H9 (cell line): ENCODE measurements at regions not wholly inside any gene's neighbourhood (a gene's known extent, or its start where the extent isn't known, plus 50 kb on each side); places are given as distances from the start of the nearest gene placed in this dataset.

Experiments used
- DNase-seq: peaks from one replicate; pipeline ENCODE4 v3.0.0-alpha.2; 2017
- H2AFZ ChIP-seq: one replicate; pipeline ENCODE4 v1.6.1; 2013; ENCODE audit warnings: mild to moderate bottlenecking, low read length, control low read depth, moderate library complexity
- H2AK5ac ChIP-seq: 2 replicates; pipeline ENCODE4 v1.6.1; 2013; ENCODE audit warnings: low read length, control low read depth, mixed read lengths; ENCODE audit not compliant: insufficient read length
- H2BK120ac ChIP-seq: one replicate; pipeline ENCODE4 v1.6.1; 2013; ENCODE audit warnings: low read depth, mild to moderate bottlenecking, low read length, control low read depth, inconsistent platforms; ENCODE audit not compliant: poor library complexity, severe bottlenecking
- H2BK12ac ChIP-seq: 2 replicates; pipeline ENCODE4 v1.6.1; 2013; ENCODE audit warnings: low read length, control low read depth, mixed read lengths, low read depth; ENCODE audit not compliant: insufficient read length
- H2BK15ac ChIP-seq: 2 replicates; pipeline ENCODE4 v1.6.1; 2013; ENCODE audit warnings: low read depth, low read length, control low read depth
- H2BK20ac ChIP-seq: one replicate; pipeline ENCODE4 v1.6.1; 2013; ENCODE audit warnings: low read depth, mild to moderate bottlenecking, low read length, control low read depth, inconsistent platforms; ENCODE audit not compliant: poor library complexity, severe bottlenecking
- H2BK5ac ChIP-seq: 2 replicates; pipeline ENCODE4 v1.6.1; 2013; ENCODE audit warnings: low read length, control low read depth, mixed read lengths; ENCODE audit not compliant: insufficient read length
- H3K14ac ChIP-seq: 2 replicates; pipeline ENCODE4 v1.6.1; 2013; ENCODE audit warnings: low read length, control low read depth; ENCODE audit not compliant: insufficient read depth
- H3K18ac ChIP-seq: 2 replicates; pipeline ENCODE4 v1.6.1; 2013; ENCODE audit warnings: low read depth, mild to moderate bottlenecking, mixed read lengths, low read length, control low read depth; ENCODE audit not compliant: insufficient read length
- H3K23ac ChIP-seq: 2 replicates; pipeline ENCODE4 v1.6.1; 2013; ENCODE audit warnings: low read length, control low read depth, mixed read lengths, low read depth; ENCODE audit not compliant: insufficient read length
- H3K23me2 ChIP-seq: 2 replicates; pipeline ENCODE4 v1.6.1; 2013; ENCODE audit warnings: low read depth, mild to moderate bottlenecking, mixed read lengths, low read length, control low read depth; ENCODE audit not compliant: insufficient read length, poor library complexity, severe bottlenecking
- H3K27ac ChIP-seq: 2 replicates; pipeline ENCODE4 v1.5.1; 2013; ENCODE audit warnings: low read length, control low read depth, mixed read lengths, low read depth; ENCODE audit not compliant: insufficient read length
- H3K27me3 ChIP-seq: 2 replicates; pipeline ENCODE4 v1.6.1; 2013; ENCODE audit warnings: low read length, control low read depth, inconsistent platforms; ENCODE audit not compliant: insufficient read depth
- H3K4ac ChIP-seq: 2 replicates; pipeline ENCODE4 v1.6.1; 2013; ENCODE audit warnings: low read depth, mild to moderate bottlenecking, control low read depth, inconsistent platforms, low read length, moderate library complexity
- H3K4me1 ChIP-seq: 2 replicates; pipeline ENCODE4 v1.6.1; 2013; ENCODE audit warnings: low read length, control low read depth, inconsistent platforms; ENCODE audit not compliant: insufficient read depth
- H3K4me2 ChIP-seq: 2 replicates; pipeline ENCODE4 v1.6.1; 2013; ENCODE audit warnings: low read length, control low read depth, mixed read lengths; ENCODE audit not compliant: insufficient read length, insufficient read depth
- H3K56ac ChIP-seq: 2 replicates; pipeline ENCODE4 v1.6.1; 2013; ENCODE audit warnings: low read depth, mild to moderate bottlenecking, mixed read lengths, low read length, control low read depth; ENCODE audit not compliant: insufficient read length
- H3K79me1 ChIP-seq: 2 replicates; pipeline ENCODE4 v1.6.1; 2013; ENCODE audit warnings: low read depth, mild to moderate bottlenecking, moderate library complexity, low read length, control low read depth, inconsistent platforms; ENCODE audit not compliant: insufficient read depth, poor library complexity, severe bottlenecking
- H3K79me2 ChIP-seq: 2 replicates; pipeline ENCODE4 v1.6.1; 2013; ENCODE audit warnings: low read length, control low read depth, inconsistent platforms; ENCODE audit not compliant: insufficient read depth
- H3K9ac ChIP-seq: 2 replicates; pipeline ENCODE4 v1.6.1; 2013; ENCODE audit warnings: low read length, control low read depth, mixed read lengths; ENCODE audit not compliant: insufficient read length; ENCODE audit errors: extremely low read depth
- H3K9me3 ChIP-seq: one replicate; pipeline ENCODE4 v1.6.1; 2013; ENCODE audit warnings: low read depth, low read length, inconsistent platforms; ENCODE audit not compliant: control insufficient read depth
- H3T11ph ChIP-seq: one replicate; pipeline ENCODE4 v1.6.1; 2013; ENCODE audit warnings: mild to moderate bottlenecking, low read length, control low read depth, inconsistent platforms
- H4K20me1 ChIP-seq: one replicate; pipeline ENCODE4 v1.6.1; 2013; ENCODE audit not compliant: control insufficient read depth, insufficient read length, insufficient read depth
- H4K5ac ChIP-seq: 2 replicates; pipeline ENCODE4 v1.6.1; 2013; ENCODE audit warnings: low read depth, mild to moderate bottlenecking, mixed read lengths, low read length, control low read depth; ENCODE audit not compliant: insufficient read length
- H4K8ac ChIP-seq: replicated peaks from 2 replicates; pipeline ENCODE4 v1.6.1; 2013; ENCODE audit warnings: low read length, control low read depth, mixed read lengths, low read depth; ENCODE audit not compliant: insufficient read length
- H4K91ac ChIP-seq: 2 replicates; pipeline ENCODE4 v1.6.1; 2013; ENCODE audit warnings: low read depth, mild to moderate bottlenecking, moderate library complexity, mixed read lengths, low read length, control low read depth; ENCODE audit not compliant: insufficient read length
- H3K27ac Mint-ChIP-seq, 3 experiments: 2 replicates in 2 of 3; 3 replicates in 1 of 3; pipeline ENCODE4 v1.8.0; 2020 to 2021; ENCODE audit warnings: mixed read lengths in 3 of 3, mild to moderate bottlenecking in 1 of 3, moderate library complexity in 1 of 3
- H3K27me3 Mint-ChIP-seq: 2 replicates; pipeline ENCODE4 v1.8.0; 2021; ENCODE audit warnings: low read depth, mild to moderate bottlenecking, moderate library complexity, mixed read lengths
- H3K36me3 Mint-ChIP-seq, 3 experiments: 2 replicates in 2 of 3; 3 replicates in 1 of 3; pipeline ENCODE4 v1.8.0; 2020 to 2021; ENCODE audit warnings: low read depth in 3 of 3, mixed read lengths in 3 of 3; ENCODE audit not compliant: insufficient read depth in 1 of 3
- H3K4me1 Mint-ChIP-seq, 2 experiments: 2 replicates each; pipeline ENCODE4 v1.8.0; 2020; ENCODE audit warnings: mixed read lengths in 2 of 2
- H3K4me3 Mint-ChIP-seq, 2 experiments: 2 replicates in 1 of 2; 3 replicates in 1 of 2; pipeline ENCODE4 v1.8.0; 2020 to 2021; ENCODE audit warnings: mild to moderate bottlenecking in 2 of 2, mixed read lengths in 2 of 2, moderate library complexity in 1 of 2
- H3K9me3 Mint-ChIP-seq, 2 experiments: 2 replicates in 1 of 2; 3 replicates in 1 of 2; pipeline ENCODE4 v1.8.0; 2020; ENCODE audit warnings: mild to moderate bottlenecking in 2 of 2, mixed read lengths in 2 of 2, moderate library complexity in 1 of 2
- CTCF ChIP-seq: fragments of 200-600 bp; sonication (generic); conservative IDR thresholded peaks from 3 replicates; pipeline ENCODE4 v1.8.0; 2021; ENCODE audit warnings: antibody characterized with exemption, mild to moderate bottlenecking
- WGBS: extraction: QIAGEN DNeasy Blood & Tissue Kit; methylation state at CpG from one replicate; pipeline ENCODE4 v1.1.7; 2013; ENCODE audit warnings: missing lambda C conversion rate, low lambda C conversion rate, mixed read lengths; ENCODE audit not compliant: insufficient read length; ENCODE audit errors: extremely low coverage; 5-methylcytosine and 5-hydroxymethylcytosine counted together

- H4K8ac ChIP-seq, result no peak overlapping the region
- H3K9me3 Mint-ChIP-seq, result peaks cover 1 to 2% of the 10 kb centered on the region in 2 experiments; a peak in 3 of 5 replicates
- H3K23ac ChIP-seq, result no peak overlapping the region
- no peaks in the 10 kb centered on the region for H4K20me1 ChIP-seq
- no peak for DNase-seq
- H3K23me2 ChIP-seq, result no peaks in the 10 kb centered on the region
- H2BK12ac ChIP-seq, result no peak overlapping the region
- no CpG with 5 or more reads among the region's 7 CpGs for WGBS
- no peak overlapping the region for H2BK15ac ChIP-seq
- no peak overlapping the region for H2BK5ac ChIP-seq
- no peak overlapping the region for H3K4me2 ChIP-seq
- H3K18ac ChIP-seq, result no peak overlapping the region
- H3K36me3 Mint-ChIP-seq, result 0 out of 7 replicates have a peak, but pooled peaks cover 0 to under 1% (median 0%) of the 10 kb centered on the region in 3 experiments
- no peaks in the 10 kb centered on the region for H3K27me3 ChIP-seq
- H2AK5ac ChIP-seq, result no peak overlapping the region
- no peak overlapping the region for H3K4me3 Mint-ChIP-seq
- no peak overlapping the region for H2BK20ac ChIP-seq
- H3K4me1 ChIP-seq, result 0 out of 2 replicates have a peak, but pooled peaks cover 3% of the 10 kb centered on the region
- H3T11ph ChIP-seq, result no peak overlapping the region
- no peak overlapping the region for H2AFZ ChIP-seq
- H3K4ac ChIP-seq, result no peak overlapping the region
- no peak overlapping the region for H3K27ac ChIP-seq
- no peak overlapping the region for H3K27ac Mint-ChIP-seq
- no peaks in the 10 kb centered on the region for H3K79me1 ChIP-seq
- no peak overlapping the region for H3K14ac ChIP-seq
- no peaks in the 10 kb centered on the region for H3K9me3 ChIP-seq
- no peak overlapping the region for H3K9ac ChIP-seq
- H3K4me1 Mint-ChIP-seq, result peaks cover 15 to 20% of the 10 kb centered on the region in 2 experiments
- H3K27me3 Mint-ChIP-seq, result no peaks in the 10 kb centered on the region
- no peaks in the 10 kb centered on the region for H3K79me2 ChIP-seq
- H4K91ac ChIP-seq, result no peak overlapping the region
- no peak overlapping the region for H3K56ac ChIP-seq
- no peak overlapping the region for H2BK120ac ChIP-seq
- H4K5ac ChIP-seq, result no peak overlapping the region
- no peak for TF ChIP-seq CTCF
These were observed 90.9 kb upstream of the MDM1 start for GRCh38 chr12:68422956-68423574.
